HG03175 (cell line): ENCODE measurements at regions not wholly inside any gene's neighbourhood (a gene's known extent, or its start where the extent isn't known, plus 50 kb on each side); places are given as distances from the start of the nearest gene placed in this dataset.
"Not testable (repeated sequence)": the region's sequence is repeated elsewhere in the genome, so short reads cannot be mapped to it uniquely, and the experiment has no call there.

Experiments used
- ATAC-seq: cut with Tn5 transposase; IDR thresholded peaks from one replicate; pipeline ENCODE4 v1.9.1; 2021; ENCODE audit warnings: mild to moderate bottlenecking, moderate library complexity; ENCODE audit not compliant: unreplicated experiment

- ATAC-seq, result no peak
Observed at GRCh38 chr5:39539470-39539869, 114.7 kb upstream of the DAB2 start.

GRCh38 chr5:39534690-39535089 is 109.9 kb upstream of the DAB2 start:
- no peak for ATAC-seq

GRCh38 chr5:39533749-39534148 is 109.0 kb upstream of the DAB2 start:
- ATAC-seq, result no peak

- ATAC-seq, result no peak
Observed at GRCh38 chr5:39532511-39532910, 107.7 kb upstream of the DAB2 start.

- no peak for ATAC-seq
Observed at GRCh38 chr5:39531306-39531705, 106.5 kb upstream of the DAB2 start.

GRCh38 chr5:39526914-39527477 is 102.2 kb upstream of the DAB2 start:
- ATAC-seq, result no peak

- ATAC-seq, result not testable (repeated sequence)
Observed at GRCh38 chr5:39525781-39526180, 101.0 kb upstream of the DAB2 start.

GRCh38 chr5:39525271-39525670 is 100.5 kb upstream of the DAB2 start:
- no peak for ATAC-seq

- no peak for ATAC-seq
Observed at GRCh38 chr5:39523821-39524220, 99.0 kb upstream of the DAB2 start.

- ATAC-seq, result no peak
Observed at GRCh38 chr5:39521940-39522590, 97.3 kb upstream of the DAB2 start.

GRCh38 chr5:39521098-39521860 is 96.5 kb upstream of the DAB2 start:
- ATAC-seq, result no peak

GRCh38 chr5:39520232-39520572 is 95.4 kb upstream of the DAB2 start:
- ATAC-seq, result no peak

- no peak for ATAC-seq
Observed at GRCh38 chr5:39519566-39520231, 94.9 kb upstream of the DAB2 start.

- no peak for ATAC-seq
Observed at GRCh38 chr5:39519079-39519478, 94.3 kb upstream of the DAB2 start.

GRCh38 chr5:39518516-39518915 is 93.7 kb upstream of the DAB2 start:
- ATAC-seq, result no peak

- no peak for ATAC-seq
Observed at GRCh38 chr5:39517800-39518199, 93.0 kb upstream of the DAB2 start.

- no peak for ATAC-seq
Observed at GRCh38 chr5:39515881-39516280, 91.1 kb upstream of the DAB2 start.

GRCh38 chr5:39513236-39513635 is 88.5 kb upstream of the DAB2 start:
- no peak for ATAC-seq

GRCh38 chr5:39506211-39506610 is 81.4 kb upstream of the DAB2 start:
- ATAC-seq, result no peak

- no peak for ATAC-seq
Observed at GRCh38 chr5:39505791-39506190, 81.0 kb upstream of the DAB2 start.

- no peak for ATAC-seq
Observed at GRCh38 chr5:39505363-39505762, 80.6 kb upstream of the DAB2 start.

- ATAC-seq, result no peak
Observed at GRCh38 chr5:39503155-39503554, 78.4 kb upstream of the DAB2 start.
